Liver (tissue), 7 donors: ENCODE measurements at regions not wholly inside any gene's neighbourhood (a gene's known extent, or its start where the extent isn't known, plus 50 kb on each side); places are given as distances from the start of the nearest gene placed in this dataset.

Source experiments
- DNase-seq: peaks from one replicate; pipeline ENCODE4 v3.0.0-alpha.2; 2017; ENCODE audit warnings: low spot score
- H3K27ac ChIP-seq, 2 donors: one replicate each; pipeline ENCODE4 v1.7.0; 2013; ENCODE audit warnings: inconsistent platforms in 2 of 2, low read length in 2 of 2, control low read depth in 1 of 2, low read depth in 1 of 2, mild to moderate bottlenecking in 1 of 2
- H3K27me3 ChIP-seq, 4 donors: one replicate each; pipeline versions ENCODE4 v1.6.1 to v1.7.0; 2013; ENCODE audit warnings: low read length in 3 of 4, inconsistent platforms in 1 of 4, mild to moderate bottlenecking in 1 of 4, moderate library complexity in 1 of 4; ENCODE audit not compliant: control insufficient read depth in 4 of 4, insufficient read depth in 4 of 4
- H3K36me3 ChIP-seq, 4 donors: one replicate each; pipeline versions ENCODE4 v1.6.1 to v1.7.0; 2013; ENCODE audit warnings: low read length in 3 of 4, mild to moderate bottlenecking in 3 of 4, low read depth in 1 of 4, moderate library complexity in 1 of 4; ENCODE audit not compliant: control insufficient read depth in 4 of 4, insufficient read depth in 3 of 4
- H3K4me1 ChIP-seq, 4 donors: one replicate each; pipeline versions ENCODE4 v1.6.1 to v1.7.0; 2013; ENCODE audit warnings: low read length in 3 of 4, mild to moderate bottlenecking in 3 of 4, moderate library complexity in 1 of 4; ENCODE audit not compliant: control insufficient read depth in 4 of 4, insufficient read depth in 4 of 4
- H3K4me3 ChIP-seq, 3 donors: one replicate each; pipeline versions ENCODE4 v1.6.1 to v1.7.0; 2013; ENCODE audit warnings: low read length in 3 of 3, control low read depth in 1 of 3, low read depth in 1 of 3, mild to moderate bottlenecking in 1 of 3
- H3K9ac ChIP-seq, 2 donors: one replicate each; pipeline ENCODE4 v1.7.0; 2013; ENCODE audit warnings: low read length in 2 of 2, mild to moderate bottlenecking in 2 of 2, moderate library complexity in 2 of 2, control low read depth in 1 of 2, low read depth in 1 of 2
- H3K9me3 ChIP-seq, 4 donors: one replicate each; pipeline versions ENCODE4 v1.6.1 to v1.7.0; 2013; ENCODE audit warnings: low read length in 3 of 4; ENCODE audit not compliant: control insufficient read depth in 4 of 4
- ATF3 ChIP-seq: IDR thresholded peaks from 2 replicates; pipeline ENCODE4 v1.6.1; 2016; ENCODE audit warnings: antibody characterized with exemption
- EGR1 ChIP-seq, 2 donors: IDR thresholded peaks; 2 replicates each; pipeline ENCODE4 v1.6.1; 2016 to 2018; ENCODE audit warnings: antibody characterized with exemption in 2 of 2, low read depth in 2 of 2
- GABPA ChIP-seq, 2 donors: IDR thresholded peaks in 1 of 2; conservative IDR thresholded peaks in 1 of 2; 2 replicates each; pipeline ENCODE4 v1.6.1; 2016; ENCODE audit warnings: antibody characterized with exemption in 2 of 2, mild to moderate bottlenecking in 1 of 2, moderate library complexity in 1 of 2
- HNF4A ChIP-seq, 2 donors: conservative IDR thresholded peaks; 2 replicates each; pipeline ENCODE4 v1.6.1; 2016; ENCODE audit warnings: antibody characterized with exemption in 2 of 2, mild to moderate bottlenecking in 2 of 2
- HNF4G ChIP-seq: IDR thresholded peaks from 2 replicates; pipeline ENCODE4 v1.6.1; 2016; ENCODE audit warnings: antibody characterized with exemption
- JUND ChIP-seq, 2 donors: IDR thresholded peaks; 2 replicates each; pipeline ENCODE4 v1.6.1; 2016; ENCODE audit warnings: antibody characterized with exemption in 2 of 2
- MAX ChIP-seq: IDR thresholded peaks from 2 replicates; pipeline ENCODE4 v1.6.1; 2016; ENCODE audit warnings: antibody characterized with exemption
- RAD21 ChIP-seq, 2 donors: IDR thresholded peaks; 2 replicates each; pipeline ENCODE4 v1.6.1; 2016; ENCODE audit warnings: antibody characterized with exemption in 2 of 2, mild to moderate bottlenecking in 2 of 2
- REST ChIP-seq: IDR thresholded peaks from 2 replicates; pipeline ENCODE4 v1.6.1; 2016; ENCODE audit warnings: antibody characterized with exemption, mild to moderate bottlenecking
- RXRA ChIP-seq, 2 donors: IDR thresholded peaks; 2 replicates each; pipeline ENCODE4 v1.6.1; 2017 to 2018; ENCODE audit warnings: antibody characterized with exemption in 2 of 2, mild to moderate bottlenecking in 1 of 2
- SP1 ChIP-seq: IDR thresholded peaks from 2 replicates; pipeline ENCODE4 v1.6.1; 2018; ENCODE audit warnings: antibody characterized with exemption, mild to moderate bottlenecking
- TAF1 ChIP-seq: conservative IDR thresholded peaks from 2 replicates; pipeline ENCODE4 v1.6.1; 2016; ENCODE audit warnings: antibody characterized with exemption, mild to moderate bottlenecking
- YY1 ChIP-seq: IDR thresholded peaks from 2 replicates; pipeline ENCODE4 v1.6.1; 2016; ENCODE audit warnings: antibody characterized with exemption, mild to moderate bottlenecking
- ZBTB33 ChIP-seq: IDR thresholded peaks from 2 replicates; pipeline ENCODE4 v1.6.1; 2016; ENCODE audit warnings: antibody characterized with exemption
- WGBS: extraction: QIAGEN DNeasy Blood & Tissue Kit; methylation state at CpG from one replicate; pipeline ENCODE4 v1.1.7; 2013; 5-methylcytosine and 5-hydroxymethylcytosine counted together
- donor health status: healthy.
- donor health status: healthy.
- donor health status: healthy.
- donor health status: healthy.

- Histone ChIP-seq H3K4me1 (no peaks in the 10 kb centered on the region), H3K27ac (no peak overlapping the region), H3K9ac (no peak overlapping the region), H3K27me3 (no peaks in the 10 kb centered on the region), H3K9me3 (no peaks in the 10 kb centered on the region), H3K36me3 (no peaks in the 10 kb centered on the region), H3K4me3 (no peak overlapping the region)
- TF ChIP-seq REST (no peak), TAF1 (no peak), RAD21 (IDR thresholded peaks at IDR 0.05) (no peak), MAX (no peak), RXRA (IDR thresholded peaks at IDR 0.05) (no peak)
- no peak for DNase-seq
- 83% methylated on average over 16 of the region's 16 CpGs for WGBS
These were observed 177.1 kb upstream of the COPS8 start for GRCh38 chr2:236908439-236909192.

- H3K4me1 ChIP-seq = no peaks in the 10 kb centered on the region
- 88% methylated on average over 7 of the region's 7 CpGs for WGBS
These were observed 176.5 kb upstream of the COPS8 start for GRCh38 chr2:236909193-236909504.

GRCh38 chr2:236909802-236910201, 175.9 kb upstream of the COPS8 start:
- no peaks in the 10 kb centered on the region for H3K9me3 ChIP-seq
- no peak for TF ChIP-seq SP1
- TF ChIP-seq MAX = no peak
- TF ChIP-seq ATF3 = no peak
- TF ChIP-seq HNF4G = no peak
- no peak for TF ChIP-seq REST
- no peak for TF ChIP-seq JUND (IDR thresholded peaks at IDR 0.05)
- TF ChIP-seq HNF4A (conservative IDR thresholded peaks at IDR 0.05) = no peak
- TF ChIP-seq EGR1 (IDR thresholded peaks at IDR 0.05; ENCODE audit: low read depth in 2 of 2) = no peak
- no peak for TF ChIP-seq YY1
- no peak for TF ChIP-seq GABPA (IDR thresholded peaks at IDR 0.05 in 1 of 2, conservative IDR thresholded peaks at IDR 0.05 in 1 of 2)
- H3K4me1 ChIP-seq = no peaks in the 10 kb centered on the region
- no peak for DNase-seq
- H3K4me3 ChIP-seq = no peak overlapping the region
- H3K27ac ChIP-seq = no peak overlapping the region
- H3K36me3 ChIP-seq = no peaks in the 10 kb centered on the region
- H3K27me3 ChIP-seq = no peaks in the 10 kb centered on the region
- WGBS = 91% methylated on average over 7 of the region's 7 CpGs
- no peak overlapping the region for H3K9ac ChIP-seq

More at GRCh38 chr2:236909193-236909504, 176.5 kb upstream of the COPS8 start:
- Histone ChIP-seq H3K27ac (no peak overlapping the region), H3K27me3 (no peaks in the 10 kb centered on the region), H3K9ac (no peak overlapping the region), H3K4me3 (no peak overlapping the region), H3K36me3 (no peaks in the 10 kb centered on the region), H3K9me3 (no peaks in the 10 kb centered on the region)
- no peak for DNase-seq
- TF ChIP-seq HNF4G = no peak
- no peak for TF ChIP-seq SP1
- no peak for TF ChIP-seq JUND (IDR thresholded peaks at IDR 0.05)
- no peak for TF ChIP-seq RAD21 (IDR thresholded peaks at IDR 0.05)
- no peak for TF ChIP-seq ZBTB33
